SK-N-SH (cell line): ENCODE measurements at regions not wholly inside any gene's neighbourhood (a gene's known extent, or its start where the extent isn't known, plus 50 kb on each side); places are given as distances from the start of the nearest gene placed in this dataset.

Source experiments
- CTCF ChIA-PET: fragments of 300-600, 350-600 bp; formaldehyde crosslinking; extraction: SDS; loops from one replicate; lab custom pipeline; 2021; lab: Yijun Ruan, JAX
- POLR2A ChIA-PET: fragments of 350-600 bp; sonication (Branson Sonifier 250); formaldehyde crosslinking; extraction: SDS; loops from one replicate; lab custom pipeline; 2020; ENCODE audit warnings: antibody characterized with exemption, inconsistent platforms; lab: Yijun Ruan, JAX
- DNase-seq: peaks from one replicate; pipeline ENCODE4 v3.0.0; 2012
- H2AFZ ChIP-seq: fragments of 200-600 bp; sonication (generic); 2 replicates; pipeline ENCODE4 v1.8.1; 2016; ENCODE audit warnings: antibody characterized with exemption, mild to moderate bottlenecking, low read depth
- H3F3A ChIP-seq: fragments of 200-600 bp; sonication (generic); replicated peaks from 2 replicates; pipeline ENCODE3; 2016; ENCODE audit warnings: antibody characterized with exemption, mild to moderate bottlenecking; ENCODE audit not compliant: insufficient read depth
- H3K27ac ChIP-seq, 2 experiments: fragments of 200-500 bp in 1 of 2; fragments of 200-600 bp in 1 of 2; sonication (Bioruptor generic) in 1 of 2; sonication (generic), shearing (Covaris generic) in 1 of 2; 2 replicates each; pipeline versions ENCODE4 v1.5.1 to v1.6.1; 2014 to 2016; ENCODE audit warnings: low read depth in 2 of 2, inconsistent platforms in 1 of 2, low read length in 1 of 2, mild to moderate bottlenecking in 1 of 2, mixed read lengths in 1 of 2
- H3K27me3 ChIP-seq: fragments of 200-600 bp; sonication (generic), shearing (Covaris generic); 2 replicates; pipeline ENCODE4 v1.6.1; 2016; ENCODE audit warnings: mixed run types; ENCODE audit not compliant: insufficient read depth
- H3K36me3 ChIP-seq, 2 experiments: fragments of 200-500 bp in 1 of 2; fragments of 200-600 bp in 1 of 2; sonication (Bioruptor generic) in 1 of 2; sonication (generic) in 1 of 2; replicated peaks in 1 of 2; 2 replicates each; pipeline versions ENCODE3 to v1.5.1; 2014 to 2016; ENCODE audit warnings: low read length in 1 of 2, mild to moderate bottlenecking in 1 of 2; ENCODE audit not compliant: insufficient read depth in 2 of 2, control insufficient read depth in 1 of 2
- H3K4me1 ChIP-seq, 2 experiments: fragments of 200-500 bp in 1 of 2; fragments of 200-600 bp in 1 of 2; sonication (Bioruptor generic) in 1 of 2; sonication (generic), shearing (Covaris generic) in 1 of 2; 2 replicates each; pipeline versions ENCODE4 v1.5.1 to v1.6.1; 2014 to 2016; ENCODE audit warnings: low read depth in 1 of 2, low read length in 1 of 2, mixed run types in 1 of 2; ENCODE audit not compliant: insufficient read depth in 2 of 2, control insufficient read depth in 1 of 2
- H3K4me2 ChIP-seq: fragments of 200-600 bp; sonication (generic), shearing (Covaris generic); 2 replicates; pipeline ENCODE4 v1.6.1; 2017; ENCODE audit warnings: mixed run types
- H3K4me3 ChIP-seq, 2 experiments: fragments of 200-500 bp in 1 of 2; fragments of 200-600 bp in 1 of 2; sonication (Bioruptor generic) in 1 of 2; sonication (generic), shearing (Covaris generic) in 1 of 2; 2 replicates each; pipeline versions ENCODE4 v1.5.1 to v1.8.1; 2014 to 2016; ENCODE audit warnings: low read depth in 2 of 2, inconsistent platforms in 1 of 2, low read length in 1 of 2, mild to moderate bottlenecking in 1 of 2, mixed read lengths in 1 of 2, moderate library complexity in 1 of 2
- H3K79me2 ChIP-seq: fragments of 200-600 bp; sonication (generic); 2 replicates; pipeline ENCODE4 v1.8.1; 2017; ENCODE audit warnings: mild to moderate bottlenecking; ENCODE audit not compliant: insufficient read depth
- H3K9ac ChIP-seq: fragments of 200-600 bp; sonication (generic); 2 replicates; pipeline ENCODE4 v1.6.1; 2017; ENCODE audit warnings: mixed run types
- H3K9me2 ChIP-seq: fragments of 200-600 bp; sonication (generic); 2 replicates; pipeline ENCODE4 v1.6.1; 2017; ENCODE audit warnings: mixed run types
- H3K9me3 ChIP-seq: fragments of 200-600 bp; sonication (generic); 2 replicates; pipeline ENCODE4 v1.6.1; 2017; ENCODE audit warnings: mixed run types, mild to moderate bottlenecking, moderate library complexity
- H4K20me1 ChIP-seq: fragments of 200-600 bp; sonication (generic); 2 replicates; pipeline ENCODE4 v1.6.1; 2017; ENCODE audit warnings: mild to moderate bottlenecking, mixed run types; ENCODE audit not compliant: insufficient read depth
- CHD2 ChIP-seq: fragments of 150-350 bp; IDR thresholded peaks from 2 replicates; pipeline ENCODE4 v1.6.1; 2018; ENCODE audit warnings: low read length; ENCODE audit not compliant: partially characterized antibody
- FOXM1 ChIP-seq: IDR thresholded peaks from 2 replicates; pipeline ENCODE4 v1.4.0; 2012; ENCODE audit warnings: low read depth, mild to moderate bottlenecking
- GABPA ChIP-seq: IDR thresholded peaks from 2 replicates; pipeline ENCODE4 v1.4.0; 2012; ENCODE audit warnings: low read depth, mild to moderate bottlenecking
- IRF3 ChIP-seq: fragments of 150-350 bp; IDR thresholded peaks from 2 replicates; pipeline ENCODE4 v1.6.1; 2016; ENCODE audit warnings: mild to moderate bottlenecking, low read depth, low read length
- JUND ChIP-seq: IDR thresholded peaks from 2 replicates; pipeline ENCODE4 v1.4.0; 2012
- RXRA ChIP-seq: IDR thresholded peaks from 2 replicates; pipeline ENCODE4 v1.4.0; 2012; ENCODE audit warnings: low read depth, mild to moderate bottlenecking, borderline replicate concordance
- SIN3A ChIP-seq: IDR thresholded peaks from 2 replicates; pipeline ENCODE4 v1.6.1; 2012; ENCODE audit warnings: low read depth, mild to moderate bottlenecking, low read length, moderate library complexity, borderline replicate concordance
- SMC3 ChIP-seq: IDR thresholded peaks from 2 replicates; pipeline ENCODE4 v1.6.1; 2012; ENCODE audit warnings: low read depth, low read length, improper control_type of control experiment
- TAF1 ChIP-seq: IDR thresholded peaks from 2 replicates; pipeline ENCODE4 v1.6.1; 2012; ENCODE audit warnings: low read depth, mild to moderate bottlenecking, low read length, moderate library complexity, borderline replicate concordance
- TCF12 ChIP-seq: IDR thresholded peaks from 2 replicates; pipeline ENCODE4 v1.4.0; 2012
- USF2 ChIP-seq: fragments of 150-350 bp; IDR thresholded peaks from 2 replicates; pipeline ENCODE4 v1.6.1; 2017; ENCODE audit warnings: antibody characterized with exemption, low read length, low read depth, borderline replicate concordance
- ZBTB33 ChIP-seq: IDR thresholded peaks from 2 replicates; pipeline ENCODE4 v1.4.0; 2012; ENCODE audit warnings: low read depth, borderline replicate concordance
- WGBS: methylation state at CpG from one replicate; pipeline ENCODE4 v1.1.6; 2017; ENCODE audit warnings: low lambda C conversion rate; 5-methylcytosine and 5-hydroxymethylcytosine counted together

- TF ChIP-seq IRF3 (no peak), CHD2 (no peak), TAF1 (no peak), JUND (no peak), GABPA (no peak), RXRA (no peak), SMC3 (no peak), FOXM1 (no peak), SIN3A (no peak)
Measured at GRCh38 chr15:60278879-60279278, 118.9 kb downstream of the ANXA2 start (continued).

GRCh38 chr15:60280259-60280658 lies 117.5 kb downstream of the ANXA2 start:
- H3K36me3 ChIP-seq, result no peaks in the 10 kb centered on the region

More at GRCh38 chr15:60280259-60280658, 117.5 kb downstream of the ANXA2 start:
- Histone ChIP-seq H3K9me3 (peaks cover 4% of the 10 kb centered on the region; the same call in 1 of the 2 replicates), H3K4me3 (no peak overlapping the region)
- 5% methylated on average over 2 of the region's 2 CpGs for WGBS
- TF ChIP-seq RXRA, result no peak
- TF ChIP-seq USF2, result no peak
- TF ChIP-seq ZBTB33, result no peak
- no peak for TF ChIP-seq FOXM1
- no peak for TF ChIP-seq SIN3A
- no peak for TF ChIP-seq JUND
- no peak for TF ChIP-seq TCF12
- TF ChIP-seq, all 33 proteins: peak for 0
- no peaks in the 10 kb centered on the region for H4K20me1 ChIP-seq
- H3K27me3 ChIP-seq, result peaks cover 7% of the 10 kb centered on the region; the same call in 1 of the 2 replicates
- no peaks in the 10 kb centered on the region for H3K79me2 ChIP-seq
- no peak overlapping the region for H3K27ac ChIP-seq
- H3K4me1 ChIP-seq, result no peaks in the 10 kb centered on the region
- ChIA-PET POLR2A (no interaction called here), CTCF (no interaction called here)
- no peak overlapping the region for H3K9ac ChIP-seq
- H2AFZ ChIP-seq, result no peak overlapping the region
- H3F3A ChIP-seq, result no peaks in the 10 kb centered on the region
- H3K9me2 ChIP-seq, result 0 out of 2 replicates have a peak, but pooled peaks cover 2% of the 10 kb centered on the region
- no peak for DNase-seq
- H3K4me2 ChIP-seq, result no peak overlapping the region
